Smooth muscle cell (in vitro differentiated cells): ENCODE measurements at regions not wholly inside any gene's neighbourhood (a gene's known extent, or its start where the extent isn't known, plus 50 kb on each side); places are given as distances from the start of the nearest gene placed in this dataset.

Experiments
- DNase-seq: peaks from one replicate; lab custom pipeline; 2025; ENCODE audit not compliant: unreplicated experiment; lab: John Stamatoyannopoulos, UW
- H2AFZ ChIP-seq: fragments of 200-600 bp; sonication (generic); 2 replicates; pipeline ENCODE4 v1.6.0; 2016; ENCODE audit warnings: antibody characterized with exemption, low read depth, mild to moderate bottlenecking
- H3F3A ChIP-seq: fragments of 200-600 bp; sonication (generic); 2 replicates; pipeline ENCODE4 v1.6.0; 2017; ENCODE audit warnings: antibody characterized with exemption, low read depth
- H3K27ac ChIP-seq: fragments of 200-600 bp; sonication (generic); 2 replicates; pipeline ENCODE4 v1.5.1; 2016; ENCODE audit warnings: low read depth, mild to moderate bottlenecking
- H3K27me3 ChIP-seq: fragments of 200-600 bp; sonication (generic); 2 replicates; pipeline ENCODE4 v1.6.1; 2016; ENCODE audit warnings: low read depth, mild to moderate bottlenecking
- H3K36me3 ChIP-seq: fragments of 200-600 bp; sonication (generic); 2 replicates; pipeline ENCODE4 v1.5.1; 2016; ENCODE audit warnings: low read depth
- H3K4me1 ChIP-seq: fragments of 200-600 bp; sonication (generic); 2 replicates; pipeline ENCODE4 v1.5.1; 2016; ENCODE audit warnings: low read depth
- H3K4me2 ChIP-seq: fragments of 200-600 bp; sonication (generic); 2 replicates; pipeline ENCODE4 v1.6.0; 2016; ENCODE audit warnings: mild to moderate bottlenecking
- H3K4me3 ChIP-seq: fragments of 200-600 bp; sonication (generic); 2 replicates; pipeline ENCODE4 v1.5.1; 2016; ENCODE audit warnings: mild to moderate bottlenecking
- H3K79me2 ChIP-seq: fragments of 200-600 bp; sonication (generic); 2 replicates; pipeline ENCODE4 v1.6.0; 2016; ENCODE audit warnings: low read depth, mild to moderate bottlenecking
- H3K9ac ChIP-seq: fragments of 200-600 bp; sonication (generic); 2 replicates; pipeline ENCODE4 v1.6.0; 2016; ENCODE audit warnings: low read depth
- H3K9me3 ChIP-seq: fragments of 200-600 bp; sonication (generic); replicated peaks from 2 replicates; pipeline ENCODE4 v1.5.1; 2016; ENCODE audit warnings: low read depth
- H4K20me1 ChIP-seq: fragments of 200-600 bp; sonication (generic); 2 replicates; pipeline ENCODE4 v1.6.0; 2016; ENCODE audit warnings: low read depth
- CTCF ChIP-seq: fragments of 200-600 bp; sonication (generic); IDR thresholded peaks from 2 replicates; pipeline ENCODE4 v1.5.1; 2017; ENCODE audit warnings: borderline replicate concordance, mild to moderate bottlenecking, antibody characterized with exemption; ENCODE audit not compliant: insufficient read depth, poor library complexity, severe bottlenecking
- WGBS: methylation state at CpG from one replicate; pipeline ENCODE4 v1.1.7; 2016; ENCODE audit warnings: low lambda C conversion rate; 5-methylcytosine and 5-hydroxymethylcytosine counted together

GRCh38 chr15:88740356-88740755 is 62.9 kb upstream of the ACAN start:
- H3K27ac ChIP-seq = no peak overlapping the region
- no peaks in the 10 kb centered on the region for H3K36me3 ChIP-seq
- WGBS = 85% methylated on average over 3 of the region's 3 CpGs
- TF ChIP-seq CTCF = no peak
- H3K9ac ChIP-seq = no peak overlapping the region
- H3K4me1 ChIP-seq = no peaks in the 10 kb centered on the region
- H3K4me3 ChIP-seq = no peak overlapping the region
- no peak overlapping the region for H2AFZ ChIP-seq
- H3F3A ChIP-seq = no peaks in the 10 kb centered on the region
- no peaks in the 10 kb centered on the region for H3K9me3 ChIP-seq
- H3K27me3 ChIP-seq = peaks cover 9% of the 10 kb centered on the region
- no peaks in the 10 kb centered on the region for H4K20me1 ChIP-seq
- no peak for DNase-seq
- H3K79me2 ChIP-seq = no peaks in the 10 kb centered on the region
- no peak overlapping the region for H3K4me2 ChIP-seq

- H2AFZ ChIP-seq = no peak overlapping the region
- no peaks in the 10 kb centered on the region for H4K20me1 ChIP-seq
- peaks cover 9% of the 10 kb centered on the region for H3K27me3 ChIP-seq
- no peak overlapping the region for H3K27ac ChIP-seq
- no peak for DNase-seq
- no peaks in the 10 kb centered on the region for H3K4me1 ChIP-seq
- no peaks in the 10 kb centered on the region for H3K9me3 ChIP-seq
- no peak overlapping the region for H3K4me2 ChIP-seq
- 92% methylated on average over 5 of the region's 5 CpGs for WGBS
- no peak for TF ChIP-seq CTCF
- H3K4me3 ChIP-seq = no peak overlapping the region
- H3K36me3 ChIP-seq = no peaks in the 10 kb centered on the region
- no peaks in the 10 kb centered on the region for H3F3A ChIP-seq
- H3K79me2 ChIP-seq = no peaks in the 10 kb centered on the region
- H3K9ac ChIP-seq = no peak overlapping the region
These were observed 62.2 kb upstream of the ACAN start for GRCh38 chr15:88741046-88741445.

DNA sequence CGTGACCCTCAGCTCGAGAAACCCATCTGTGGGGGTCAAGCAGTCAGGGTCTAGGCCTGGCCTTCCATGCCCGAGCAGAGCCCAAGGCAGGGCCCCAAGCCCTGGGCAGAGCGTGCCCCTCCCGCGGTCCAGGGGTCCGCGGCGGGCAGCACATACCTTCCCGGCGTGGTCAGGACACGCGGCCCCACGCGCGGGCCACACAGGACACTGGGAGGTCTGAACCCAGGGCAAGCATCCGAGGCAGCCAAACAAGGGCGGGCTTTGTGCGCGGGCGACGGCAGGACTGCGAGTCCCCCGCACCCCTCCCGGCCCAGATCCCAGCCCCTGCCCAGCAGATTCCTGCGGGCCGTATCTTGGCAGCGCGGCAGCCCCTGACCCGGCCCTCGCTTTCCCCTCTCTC is 61.6 kb upstream of the ACAN start:
- Histone ChIP-seq H3K4me1 (no peaks in the 10 kb centered on the region), H3F3A (no peaks in the 10 kb centered on the region), H3K27me3 (peaks cover 9% of the 10 kb centered on the region), H3K79me2 (no peaks in the 10 kb centered on the region), H3K4me3 (no peak overlapping the region), H3K36me3 (no peaks in the 10 kb centered on the region), H2AFZ (no peak overlapping the region), H3K9ac (no peak overlapping the region), H4K20me1 (no peaks in the 10 kb centered on the region), H3K27ac (no peak overlapping the region), H3K4me2 (no peak overlapping the region), H3K9me3 (no peaks in the 10 kb centered on the region)
- WGBS = 92% methylated on average over 23 of the region's 31 CpGs
- no peak for TF ChIP-seq CTCF
- no peak for DNase-seq

DNA sequence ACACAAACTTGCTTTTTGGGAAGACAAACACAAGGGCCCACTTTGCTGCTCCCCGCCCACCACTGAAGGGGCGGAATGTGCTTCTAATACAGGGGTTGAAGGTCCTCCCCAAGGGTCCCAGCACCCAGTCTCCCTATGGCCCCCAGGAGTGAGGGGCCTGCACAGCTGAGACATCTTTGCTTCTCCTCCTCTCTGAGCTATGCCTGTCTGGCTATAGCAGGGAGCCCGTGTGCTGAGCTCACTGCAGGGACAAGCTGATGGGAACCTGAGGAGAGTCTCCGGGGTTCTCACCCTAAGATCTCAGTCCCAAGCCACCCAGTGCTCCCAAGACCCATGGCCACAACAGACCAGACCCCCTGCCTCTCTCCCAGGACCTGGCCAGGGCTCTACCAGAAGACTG is 61.1 kb upstream of the ACAN start:
- Histone ChIP-seq H3K9ac (no peak overlapping the region), H3K27me3 (peaks cover 9% of the 10 kb centered on the region), H3K36me3 (no peaks in the 10 kb centered on the region), H2AFZ (no peak overlapping the region), H3K4me2 (no peak overlapping the region), H3K9me3 (no peaks in the 10 kb centered on the region), H4K20me1 (no peaks in the 10 kb centered on the region), H3K79me2 (no peaks in the 10 kb centered on the region), H3K4me3 (no peak overlapping the region), H3K27ac (no peak overlapping the region), H3F3A (no peaks in the 10 kb centered on the region), H3K4me1 (no peaks in the 10 kb centered on the region)
- DNase-seq = no peak
- WGBS = 89% methylated on average over 4 of the region's 4 CpGs
- no peak for TF ChIP-seq CTCF
